Vagina (tissue), 2 donors: ENCODE measurements at regions not wholly inside any gene's neighbourhood (a gene's known extent, or its start where the extent isn't known, plus 50 kb on each side); places are given as distances from the start of the nearest gene placed in this dataset.

Experiments
- DNase-seq, 2 donors: peaks; one replicate each; pipeline ENCODE4 v3.0.0-alpha.2; 2017; ENCODE audit errors: extremely low spot score in 2 of 2
- H3K27ac ChIP-seq: fragments of 200-600 bp; sonication (generic); one replicate; pipeline ENCODE4 v1.5.1; 2019
- H3K27me3 ChIP-seq: fragments of 200-600 bp; sonication (generic); one replicate; pipeline ENCODE4 v1.5.1; 2019
- H3K36me3 ChIP-seq, 2 donors: fragments of 200-600 bp; sonication (generic); one replicate each; pipeline ENCODE4 v1.5.1; 2017 to 2019
- H3K4me1 ChIP-seq: fragments of 200-600 bp; sonication (generic); one replicate; pipeline ENCODE4 v1.5.1; 2019
- H3K4me3 ChIP-seq, 2 donors: fragments of 200-600 bp; sonication (generic); 1 replicate in 1 of 2; 2 replicates in 1 of 2; pipeline ENCODE4 v1.5.1; 2016 to 2019
- H3K9me3 ChIP-seq: fragments of 200-600 bp; sonication (generic); one replicate; pipeline ENCODE4 v1.5.1; 2019
- CTCF ChIP-seq, 3 experiments: fragments of 450-650 bp in 2 of 3; fragments of 200-600 bp in 1 of 3; sonication (generic) in 1 of 3; IDR thresholded peaks; one replicate each; pipeline ENCODE4 v1.5.1; 2017 to 2019; ENCODE audit warnings: antibody characterized with exemption in 3 of 3, mild to moderate bottlenecking in 2 of 3, moderate library complexity in 2 of 3
- POLR2A ChIP-seq, 2 donors: fragments of 450-650 bp; IDR thresholded peaks; one replicate each; pipeline ENCODE4 v1.6.1; 2017; ENCODE audit warnings: antibody characterized with exemption in 2 of 2, mild to moderate bottlenecking in 2 of 2, moderate library complexity in 2 of 2
- POLR2AphosphoS5 ChIP-seq, 2 donors: sonication (generic); formaldehyde crosslinking; IDR thresholded peaks; one replicate each; pipeline ENCODE4 v1.9.0; 2017; ENCODE audit warnings: antibody characterized with exemption in 2 of 2, mild to moderate bottlenecking in 2 of 2, low read depth in 1 of 2; ENCODE audit not compliant: insufficient read depth in 1 of 2
- intact Hi-C: fragments of 100-400 bp; cut with DNase I; formaldehyde crosslinking; loops from one replicate; pipeline ENCODE4 v1.15.1; 2023

GRCh38 chr7:88456490-88456889 is 149.8 kb upstream of the STEAP4 start:
- no peak for TF ChIP-seq POLR2AphosphoS5 (IDR thresholded peaks at IDR 0.05; ENCODE audit: insufficient read depth in 1 of 2, low read depth in 1 of 2)
- TF ChIP-seq CTCF (IDR thresholded peaks at IDR 0.05): no peak
- no peak for TF ChIP-seq POLR2A (IDR thresholded peaks at IDR 0.05)
- Histone ChIP-seq H3K27ac (no peak overlapping the region), H3K4me1 (no peaks in the 10 kb centered on the region), H3K4me3 (no peak overlapping the region), H3K9me3 (no peaks in the 10 kb centered on the region), H3K27me3 (no peaks in the 10 kb centered on the region), H3K36me3 (no peaks in the 10 kb centered on the region)
- no peak for DNase-seq
- intact Hi-C loops: no loop called here

- Histone ChIP-seq H3K27ac (no peak overlapping the region), H3K9me3 (no peaks in the 10 kb centered on the region), H3K4me1 (no peaks in the 10 kb centered on the region), H3K4me3 (no peak overlapping the region), H3K36me3 (no peaks in the 10 kb centered on the region), H3K27me3 (no peaks in the 10 kb centered on the region)
- intact Hi-C loops: no loop called here
- TF ChIP-seq CTCF (IDR thresholded peaks at IDR 0.05): no peak
- no peak for TF ChIP-seq POLR2AphosphoS5 (IDR thresholded peaks at IDR 0.05; ENCODE audit: insufficient read depth in 1 of 2, low read depth in 1 of 2)
- no peak for TF ChIP-seq POLR2A (IDR thresholded peaks at IDR 0.05)
- DNase-seq: no peak
These were observed 149.0 kb upstream of the STEAP4 start for GRCh38 chr7:88455696-88456095.

- no peak overlapping the region for H3K4me3 ChIP-seq
- no peak overlapping the region for H3K27ac ChIP-seq
- H3K9me3 ChIP-seq: no peaks in the 10 kb centered on the region
- intact Hi-C loops: no loop called here
- TF ChIP-seq POLR2A (IDR thresholded peaks at IDR 0.05) (no peak), CTCF (IDR thresholded peaks at IDR 0.05) (no peak)
- no peaks in the 10 kb centered on the region for H3K27me3 ChIP-seq
- no peaks in the 10 kb centered on the region for H3K36me3 ChIP-seq
- DNase-seq: no peak
- H3K4me1 ChIP-seq: no peaks in the 10 kb centered on the region
These were observed 146.0 kb upstream of the STEAP4 start for GRCh38 chr7:88452646-88453045.

GRCh38 chr7:88450874-88451273 is 144.2 kb upstream of the STEAP4 start:
- no peaks in the 10 kb centered on the region for H3K36me3 ChIP-seq
- H3K27ac ChIP-seq: no peak overlapping the region
- intact Hi-C loops: no loop called here
- no peak overlapping the region for H3K4me3 ChIP-seq
- DNase-seq: no peak
- no peaks in the 10 kb centered on the region for H3K27me3 ChIP-seq
- H3K4me1 ChIP-seq: no peaks in the 10 kb centered on the region
- TF ChIP-seq POLR2A (IDR thresholded peaks at IDR 0.05): no peak
- TF ChIP-seq CTCF (IDR thresholded peaks at IDR 0.05): no peak
- no peak for TF ChIP-seq POLR2AphosphoS5 (IDR thresholded peaks at IDR 0.05; ENCODE audit: insufficient read depth in 1 of 2, low read depth in 1 of 2)
- no peaks in the 10 kb centered on the region for H3K9me3 ChIP-seq

- Histone ChIP-seq H3K4me1 (no peaks in the 10 kb centered on the region), H3K9me3 (no peaks in the 10 kb centered on the region), H3K36me3 (no peaks in the 10 kb centered on the region), H3K4me3 (no peak overlapping the region), H3K27ac (no peak overlapping the region), H3K27me3 (no peaks in the 10 kb centered on the region)
- intact Hi-C loops: no loop called here
- no peak for TF ChIP-seq POLR2A (IDR thresholded peaks at IDR 0.05)
- no peak for TF ChIP-seq CTCF (IDR thresholded peaks at IDR 0.05)
- no peak for TF ChIP-seq POLR2AphosphoS5 (IDR thresholded peaks at IDR 0.05; ENCODE audit: insufficient read depth in 1 of 2, low read depth in 1 of 2)
- DNase-seq: no peak
These were observed 142.7 kb upstream of the STEAP4 start for GRCh38 chr7:88449410-88449809.
